ENCODE measurements at regions not wholly inside any gene's neighbourhood (a gene's known extent, or its start where the extent isn't known, plus 50 kb on each side); places are given as distances from the start of the nearest gene placed in this dataset.
A peak's percentile ranks its signal among the peaks of the same experiment; 100 is the strongest.

- Histone ChIP-seq H3K9ac (ENCODE audit: insufficient read depth, low read depth, low read length) (no peak overlapping the region), H3K4me3 (replicated peaks in 1 of 3; ENCODE audit: insufficient read depth in 1 of 3, low read depth in 2 of 3, low read length in 3 of 3) (no peak overlapping the region), H3K27ac (ENCODE audit: extremely low read length, insufficient read depth, low read length) (no peak overlapping the region), H3K36me3 (replicated peaks in 1 of 2; ENCODE audit: control insufficient read depth in 1 of 2, insufficient read depth in 2 of 2, low read length in 2 of 2) (no peaks in the 10 kb centered on the region), H3K9me3 (ENCODE audit: low read length) (peaks cover 61% of the 10 kb centered on the region), H3K4me2 (ENCODE audit: low read depth, low read length) (no peak overlapping the region), H3K27me3 (ENCODE audit: control insufficient read depth in 1 of 2, insufficient read depth in 2 of 2, low read length in 2 of 2) (no peaks in the 10 kb centered on the region), H2AFZ (ENCODE audit: low read length) (no peak overlapping the region), H3K79me2 (ENCODE audit: insufficient read depth, low read length) (no peaks in the 10 kb centered on the region), H3K4me1 (ENCODE audit: insufficient read depth, low read length) (no peaks in the 10 kb centered on the region), H4K20me1 (ENCODE audit: insufficient read depth, low read length) (no peaks in the 10 kb centered on the region)
- ChIA-PET POLR2A (no interaction called here), CTCF (ENCODE audit: low intra/inter-chr PET ratio, low total read pairs) (no interaction called here)
- in situ Hi-C loops (cut with HindIII; ENCODE audit: extremely low pct_ligation_motif_present, low pct_unique_long_range_greater_than_20kb), result no loop called here
- ATAC-seq (no peak), DNase-seq (ENCODE audit: low spot score) (no peak), FAIRE-seq (no peak)
- BruUV-seq (replicated peaks), result no TSS peak
- TF ChIP-seq FIP1L1 (IDR thresholded peaks at IDR 0.05; ENCODE audit: borderline replicate concordance, insufficient read depth, low read depth, low read length) (no peak), ZNF510 (CRISPR knock-in tag; IDR thresholded peaks at IDR 0.05; ENCODE audit: low read depth) (no peak)
- WGBS (ENCODE audit: low lambda C conversion rate), result 19% methylated on average over 5 of the region's 5 CpGs
- intact Hi-C loops (cut with micrococcal nuclease; ENCODE audit: unreplicated experiment), result no loop called here
Measured at GRCh38 chr4:167587361-167587760, 353.1 kb upstream of the SPOCK3 start.

DNA sequence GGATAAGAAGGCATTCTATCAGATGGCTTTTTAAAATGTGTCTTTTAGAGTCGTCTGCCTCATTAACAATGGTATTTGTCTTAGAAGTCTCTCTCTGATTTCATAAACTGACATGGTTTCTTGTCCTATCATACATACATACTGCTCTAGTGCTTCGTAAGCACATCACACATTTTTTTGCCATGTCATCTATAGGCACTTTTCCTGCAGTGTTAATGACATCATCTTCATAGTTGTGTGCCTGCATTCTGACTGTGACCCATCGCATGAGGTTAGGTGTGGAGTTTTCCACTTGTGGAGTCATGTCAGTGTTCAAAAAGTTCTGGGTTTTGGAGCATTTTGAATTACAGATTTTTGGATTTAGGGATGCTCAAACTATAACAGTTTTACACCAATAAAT, 361.6 kb upstream of the SPOCK3 start:
- Histone ChIP-seq H3K27me3 (ENCODE audit: control insufficient read depth in 1 of 2, insufficient read depth in 2 of 2, low read length in 2 of 2) (no peaks in the 10 kb centered on the region), H3K9me3 (ENCODE audit: low read length) (peaks cover 58% of the 10 kb centered on the region), H3K9ac (ENCODE audit: insufficient read depth, low read depth, low read length) (no peak overlapping the region), H3K4me3 (replicated peaks in 1 of 3; ENCODE audit: insufficient read depth in 1 of 3, low read depth in 2 of 3, low read length in 3 of 3) (no peak overlapping the region), H4K20me1 (ENCODE audit: insufficient read depth, low read length) (no peaks in the 10 kb centered on the region), H3K36me3 (replicated peaks in 1 of 2; ENCODE audit: control insufficient read depth in 1 of 2, insufficient read depth in 2 of 2, low read length in 2 of 2) (no peaks in the 10 kb centered on the region), H3K79me2 (ENCODE audit: insufficient read depth, low read length) (no peaks in the 10 kb centered on the region), H3K27ac (ENCODE audit: extremely low read length, insufficient read depth, low read length) (no peak overlapping the region), H2AFZ (ENCODE audit: low read length) (no peak overlapping the region), H3K4me1 (ENCODE audit: insufficient read depth, low read length) (no peaks in the 10 kb centered on the region), H3K4me2 (ENCODE audit: low read depth, low read length) (no peak overlapping the region)
- DNase-seq (ENCODE audit: low spot score) (no peak), ATAC-seq (no peak), FAIRE-seq (no peak)
- ChIA-PET POLR2A (no interaction called here), CTCF (ENCODE audit: low intra/inter-chr PET ratio, low total read pairs) (no interaction called here)
- intact Hi-C loops (cut with micrococcal nuclease; ENCODE audit: unreplicated experiment), result no loop called here
- no TSS peak for BruUV-seq (replicated peaks)
- WGBS (ENCODE audit: low lambda C conversion rate), result 12% methylated on average over 3 of the region's 3 CpGs
- in situ Hi-C loops (cut with HindIII; ENCODE audit: extremely low pct_ligation_motif_present, low pct_unique_long_range_greater_than_20kb), result no loop called here
- TF ChIP-seq GATAD1 (CRISPR knock-in tag; IDR thresholded peaks at IDR 0.05) (no peak), ZNF432 (CRISPR knock-in tag; IDR thresholded peaks at IDR 0.05; ENCODE audit: borderline replicate concordance) (no peak), THRA (CRISPR knock-in tag; IDR thresholded peaks at IDR 0.05; ENCODE audit: borderline replicate concordance) (no peak), MTF2 (CRISPR knock-in tag; IDR thresholded peaks at IDR 0.05; ENCODE audit: borderline replicate concordance) (no peak), KAT8 (CRISPR knock-in tag; IDR thresholded peaks at IDR 0.05) (no peak), ATF7 (IDR thresholded peaks at IDR 0.05) (peak; percentile 77; the same call in 1 of the 2 replicates), ATF7 (CRISPR knock-in tag; IDR thresholded peaks at IDR 0.05) (no peak)
- TF ChIP-seq, protein P1, sequence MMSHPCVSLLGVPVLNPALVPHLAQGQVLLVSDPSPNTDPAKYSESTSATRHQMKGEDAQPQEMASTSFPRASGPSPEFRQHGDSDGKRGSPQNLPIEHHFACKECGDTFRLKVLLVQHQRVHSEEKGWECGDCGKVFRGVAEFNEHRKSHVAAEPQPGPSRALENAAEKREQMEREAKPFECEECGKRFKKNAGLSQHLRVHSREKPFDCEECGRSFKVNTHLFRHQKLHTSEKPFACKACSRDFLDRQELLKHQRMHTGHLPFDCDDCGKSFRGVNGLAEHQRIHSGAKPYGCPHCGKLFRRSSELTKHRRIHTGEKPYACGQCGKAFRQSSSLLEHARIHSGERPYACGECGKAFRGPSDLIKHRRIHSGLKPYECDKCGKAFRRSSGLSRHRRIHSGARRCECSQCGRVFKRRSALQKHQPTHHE (CRISPR knock-in tag; IDR thresholded peaks at IDR 0.05; ENCODE audit: borderline replicate concordance), result no peak
- TF ChIP-seq, protein P2, sequence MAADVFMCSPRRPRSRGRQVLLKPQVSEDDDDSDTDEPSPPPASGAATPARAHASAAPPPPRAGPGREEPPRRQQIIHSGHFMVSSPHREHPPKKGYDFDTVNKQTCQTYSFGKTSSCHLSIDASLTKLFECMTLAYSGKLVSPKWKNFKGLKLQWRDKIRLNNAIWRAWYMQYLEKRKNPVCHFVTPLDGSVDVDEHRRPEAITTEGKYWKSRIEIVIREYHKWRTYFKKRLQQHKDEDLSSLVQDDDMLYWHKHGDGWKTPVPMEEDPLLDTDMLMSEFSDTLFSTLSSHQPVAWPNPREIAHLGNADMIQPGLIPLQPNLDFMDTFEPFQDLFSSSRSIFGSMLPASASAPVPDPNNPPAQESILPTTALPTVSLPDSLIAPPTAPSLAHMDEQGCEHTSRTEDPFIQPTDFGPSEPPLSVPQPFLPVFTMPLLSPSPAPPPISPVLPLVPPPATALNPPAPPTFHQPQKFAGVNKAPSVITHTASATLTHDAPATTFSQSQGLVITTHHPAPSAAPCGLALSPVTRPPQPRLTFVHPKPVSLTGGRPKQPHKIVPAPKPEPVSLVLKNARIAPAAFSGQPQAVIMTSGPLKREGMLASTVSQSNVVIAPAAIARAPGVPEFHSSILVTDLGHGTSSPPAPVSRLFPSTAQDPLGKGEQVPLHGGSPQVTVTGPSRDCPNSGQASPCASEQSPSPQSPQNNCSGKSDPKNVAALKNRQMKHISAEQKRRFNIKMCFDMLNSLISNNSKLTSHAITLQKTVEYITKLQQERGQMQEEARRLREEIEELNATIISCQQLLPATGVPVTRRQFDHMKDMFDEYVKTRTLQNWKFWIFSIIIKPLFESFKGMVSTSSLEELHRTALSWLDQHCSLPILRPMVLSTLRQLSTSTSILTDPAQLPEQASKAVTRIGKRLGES (CRISPR knock-in tag; IDR thresholded peaks at IDR 0.05; ENCODE audit: borderline replicate concordance), result no peak
- TF ChIP-seq, protein P3, sequence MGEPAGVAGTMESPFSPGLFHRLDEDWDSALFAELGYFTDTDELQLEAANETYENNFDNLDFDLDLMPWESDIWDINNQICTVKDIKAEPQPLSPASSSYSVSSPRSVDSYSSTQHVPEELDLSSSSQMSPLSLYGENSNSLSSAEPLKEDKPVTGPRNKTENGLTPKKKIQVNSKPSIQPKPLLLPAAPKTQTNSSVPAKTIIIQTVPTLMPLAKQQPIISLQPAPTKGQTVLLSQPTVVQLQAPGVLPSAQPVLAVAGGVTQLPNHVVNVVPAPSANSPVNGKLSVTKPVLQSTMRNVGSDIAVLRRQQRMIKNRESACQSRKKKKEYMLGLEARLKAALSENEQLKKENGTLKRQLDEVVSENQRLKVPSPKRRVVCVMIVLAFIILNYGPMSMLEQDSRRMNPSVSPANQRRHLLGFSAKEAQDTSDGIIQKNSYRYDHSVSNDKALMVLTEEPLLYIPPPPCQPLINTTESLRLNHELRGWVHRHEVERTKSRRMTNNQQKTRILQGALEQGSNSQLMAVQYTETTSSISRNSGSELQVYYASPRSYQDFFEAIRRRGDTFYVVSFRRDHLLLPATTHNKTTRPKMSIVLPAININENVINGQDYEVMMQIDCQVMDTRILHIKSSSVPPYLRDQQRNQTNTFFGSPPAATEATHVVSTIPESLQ (CRISPR knock-in tag; conservative IDR thresholded peaks at IDR 0.05), result no peak

Data from HepG2 (cell line).